Left ventricle myocardium superior (tissue), 1 donor: ENCODE measurements at regions not wholly inside any gene's neighbourhood (a gene's known extent, or its start where the extent isn't known, plus 50 kb on each side); places are given as distances from the start of the nearest gene placed in this dataset.
"Not testable (repeated sequence)": the region's sequence is repeated elsewhere in the genome, so short reads cannot be mapped to it uniquely, and the experiment has no call there.

Source experiments
- ATAC-seq: fragments of 200-7000 bp; cut with Tn5 transposase; one replicate; pipeline ENCODE4 v1.9.1; 2020; ENCODE audit warnings: mild to moderate bottlenecking, moderate library complexity
- DNase-seq: peaks from one replicate; pipeline ENCODE4 v3.0.0-alpha.2; 2020
- intact Hi-C: fragments of 100-400 bp; cut with micrococcal nuclease; formaldehyde crosslinking; loops from one replicate; pipeline ENCODE4 v1.11.0; 2022
- donor health status: DM: no; HTN: yes; CAD: no; lungs with severe emphysema.

GRCh38 chr10:33967606-33968120, 633.2 kb upstream of the NRP1 start:
- no peak for DNase-seq
- intact Hi-C loops, result no loop called here
- ATAC-seq, result no peak

GRCh38 chr10:33966946-33967345, 632.5 kb upstream of the NRP1 start:
- ATAC-seq (no peak), DNase-seq (no peak)
- intact Hi-C loops, result no loop called here

- DNase-seq (no peak), ATAC-seq (no peak)
- intact Hi-C loops, result no loop called here
Observed at GRCh38 chr10:33965795-33966581, 631.5 kb upstream of the NRP1 start.

- ATAC-seq, result no peak
- DNase-seq, result no peak
- intact Hi-C loops, result no loop called here
Observed at GRCh38 chr10:33963729-33964128, 629.3 kb upstream of the NRP1 start.

- DNase-seq, intact Hi-C loops, ATAC-seq: not testable (repeated sequence)
Observed at GRCh38 chr10:33956322-33956721, 621.9 kb upstream of the NRP1 start.

GRCh38 chr10:33955676-33956075, 621.2 kb upstream of the NRP1 start:
- DNase-seq (no peak), ATAC-seq (no peak)
- intact Hi-C loops, result no loop called here

- ATAC-seq, result no peak
- intact Hi-C loops, result no loop called here
- no peak for DNase-seq
Observed at GRCh38 chr10:33952692-33953360, 618.4 kb upstream of the NRP1 start.

- no peak for DNase-seq
- ATAC-seq, result no peak
- intact Hi-C loops, result no loop called here
Observed at GRCh38 chr10:33950206-33950605, 615.7 kb upstream of the NRP1 start.

GRCh38 chr10:33947544-33947943, 613.1 kb upstream of the NRP1 start:
- DNase-seq (no peak), ATAC-seq (no peak)
- intact Hi-C loops, result no loop called here

- no peak for DNase-seq
- intact Hi-C loops, result no loop called here
- no peak for ATAC-seq
Observed at GRCh38 chr10:33945051-33945450, 610.6 kb upstream of the NRP1 start.

GRCh38 chr10:33942508-33942907, 608.0 kb upstream of the NRP1 start:
- no peak for DNase-seq
- no peak for ATAC-seq
- intact Hi-C loops, result no loop called here

GRCh38 chr10:33939892-33940291, 605.4 kb upstream of the NRP1 start:
- DNase-seq, result no peak
- ATAC-seq, result no peak
- intact Hi-C loops, result no loop called here

GRCh38 chr10:33939410-33939809, 604.9 kb upstream of the NRP1 start:
- intact Hi-C loops, result no loop called here
- ATAC-seq, result no peak
- DNase-seq, result no peak

- ATAC-seq, result no peak
- intact Hi-C loops, result no loop called here
- no peak for DNase-seq
Observed at GRCh38 chr10:33938001-33938400, 603.5 kb upstream of the NRP1 start.

GRCh38 chr10:33937036-33937730, 602.7 kb upstream of the NRP1 start:
- intact Hi-C loops, result no loop called here
- ATAC-seq (no peak), DNase-seq (no peak)

GRCh38 chr10:33935350-33935749, 600.9 kb upstream of the NRP1 start:
- intact Hi-C loops, result no loop called here
- ATAC-seq, result no peak
- DNase-seq, result no peak

GRCh38 chr10:33930079-33930478, 595.6 kb upstream of the NRP1 start:
- no peak for ATAC-seq
- intact Hi-C loops, result no loop called here
- DNase-seq, result no peak

- no peak for DNase-seq
- no peak for ATAC-seq
- intact Hi-C loops, result no loop called here
Observed at GRCh38 chr10:33927347-33927746, 592.9 kb upstream of the NRP1 start.

- intact Hi-C loops, result no loop called here
- ATAC-seq (no peak), DNase-seq (no peak)
Observed at GRCh38 chr10:33921970-33922605, 587.6 kb upstream of the NRP1 start.

GRCh38 chr10:33920351-33920750, 585.9 kb upstream of the NRP1 start:
- ATAC-seq, result no peak
- DNase-seq, result no peak
- intact Hi-C loops, result no loop called here
